Trophoblast cell (in vitro differentiated cells and primary cell): ENCODE measurements at regions not wholly inside any gene's neighbourhood (a gene's known extent, or its start where the extent isn't known, plus 50 kb on each side); places are given as distances from the start of the nearest gene placed in this dataset.

Experiments used
- DNase-seq, 2 donors: peaks; one replicate each; pipeline ENCODE4 v3.0.0-alpha.2; 2016
- H2AFZ ChIP-seq: 2 replicates; pipeline ENCODE4 v1.6.1; 2013; ENCODE audit warnings: low read length, moderate library complexity, mild to moderate bottlenecking; ENCODE audit not compliant: insufficient read depth, poor library complexity
- H2AK5ac ChIP-seq: 2 replicates; pipeline ENCODE4 v1.6.1; 2013; ENCODE audit warnings: mild to moderate bottlenecking, low read length
- H2BK120ac ChIP-seq: 2 replicates; pipeline ENCODE4 v1.6.1; 2013; ENCODE audit warnings: low read length, mild to moderate bottlenecking, moderate library complexity; ENCODE audit not compliant: insufficient read depth, poor library complexity
- H2BK12ac ChIP-seq: 2 replicates; pipeline ENCODE4 v1.6.1; 2013; ENCODE audit warnings: mild to moderate bottlenecking, low read length, moderate library complexity
- H2BK5ac ChIP-seq: 2 replicates; pipeline ENCODE4 v1.6.1; 2013; ENCODE audit warnings: low read length, low read depth, moderate library complexity, mild to moderate bottlenecking; ENCODE audit not compliant: poor library complexity
- H3K14ac ChIP-seq: 2 replicates; pipeline ENCODE4 v1.6.1; 2013; ENCODE audit warnings: mild to moderate bottlenecking, low read length
- H3K18ac ChIP-seq: 2 replicates; pipeline ENCODE4 v1.6.1; 2013; ENCODE audit warnings: mild to moderate bottlenecking, low read length
- H3K23ac ChIP-seq: 2 replicates; pipeline ENCODE4 v1.6.1; 2013; ENCODE audit warnings: low read length
- H3K27ac ChIP-seq: 2 replicates; pipeline ENCODE4 v1.5.1; 2013; ENCODE audit warnings: low read depth, mild to moderate bottlenecking, inconsistent platforms, low read length, moderate library complexity
- H3K27me3 ChIP-seq: 2 replicates; pipeline ENCODE4 v1.6.1; 2013; ENCODE audit warnings: inconsistent platforms, mild to moderate bottlenecking, low read length, moderate library complexity; ENCODE audit not compliant: insufficient read depth
- H3K36me3 ChIP-seq, 2 experiments: 1 replicate in 1 of 2; 2 replicates in 1 of 2; pipeline ENCODE4 v1.6.1; 2013; ENCODE audit warnings: low read length in 2 of 2, mild to moderate bottlenecking in 2 of 2, moderate library complexity in 1 of 2; ENCODE audit not compliant: insufficient read depth in 2 of 2, control insufficient read depth in 1 of 2
- H3K4ac ChIP-seq: 2 replicates; pipeline ENCODE4 v1.6.1; 2013; ENCODE audit warnings: low read depth, mild to moderate bottlenecking, low read length, moderate library complexity
- H3K4me1 ChIP-seq, 2 experiments: 1 replicate in 1 of 2; 2 replicates in 1 of 2; pipeline ENCODE4 v1.6.1; 2013; ENCODE audit warnings: low read length in 2 of 2, mild to moderate bottlenecking in 2 of 2, moderate library complexity in 1 of 2; ENCODE audit not compliant: insufficient read depth in 2 of 2, control insufficient read depth in 1 of 2
- H3K4me2 ChIP-seq: 2 replicates; pipeline ENCODE4 v1.6.1; 2013; ENCODE audit warnings: inconsistent platforms, mild to moderate bottlenecking, low read length, moderate library complexity
- H3K4me3 ChIP-seq: 2 replicates; pipeline ENCODE4 v1.5.1; 2013; ENCODE audit warnings: mild to moderate bottlenecking, low read depth, low read length, inconsistent platforms
- H3K79me1 ChIP-seq: one replicate; pipeline ENCODE4 v1.6.1; 2013; ENCODE audit warnings: low read length
- H3K79me2 ChIP-seq: 2 replicates; pipeline ENCODE4 v1.6.1; 2013; ENCODE audit warnings: low read length, mild to moderate bottlenecking; ENCODE audit not compliant: control insufficient read depth, insufficient read depth, poor library complexity
- H3K9ac ChIP-seq: 2 replicates; pipeline ENCODE4 v1.6.1; 2013; ENCODE audit warnings: mild to moderate bottlenecking, low read length
- H3K9me3 ChIP-seq: 2 replicates; pipeline ENCODE4 v1.6.1; 2013; ENCODE audit warnings: low read depth, mild to moderate bottlenecking, control low read depth, inconsistent platforms, low read length; ENCODE audit not compliant: insufficient read depth
- H4K12ac ChIP-seq: 2 replicates; pipeline ENCODE4 v1.6.1; 2013; ENCODE audit warnings: low read depth, mild to moderate bottlenecking, low read length, moderate library complexity
- H4K8ac ChIP-seq: 2 replicates; pipeline ENCODE4 v1.6.1; 2013; ENCODE audit warnings: low read depth, mild to moderate bottlenecking, low read length, moderate library complexity
- H4K91ac ChIP-seq: one replicate; pipeline ENCODE4 v1.6.1; 2013; ENCODE audit warnings: low read depth, mild to moderate bottlenecking, low read length, moderate library complexity
- WGBS: extraction: QIAGEN DNeasy Blood & Tissue Kit; methylation state at CpG from one replicate; pipeline ENCODE4 v1.1.7; 2013; ENCODE audit warnings: missing lambda C conversion rate; ENCODE audit not compliant: insufficient read length, insufficient coverage; ENCODE audit errors: extremely low coverage; 5-methylcytosine and 5-hydroxymethylcytosine counted together

DNA sequence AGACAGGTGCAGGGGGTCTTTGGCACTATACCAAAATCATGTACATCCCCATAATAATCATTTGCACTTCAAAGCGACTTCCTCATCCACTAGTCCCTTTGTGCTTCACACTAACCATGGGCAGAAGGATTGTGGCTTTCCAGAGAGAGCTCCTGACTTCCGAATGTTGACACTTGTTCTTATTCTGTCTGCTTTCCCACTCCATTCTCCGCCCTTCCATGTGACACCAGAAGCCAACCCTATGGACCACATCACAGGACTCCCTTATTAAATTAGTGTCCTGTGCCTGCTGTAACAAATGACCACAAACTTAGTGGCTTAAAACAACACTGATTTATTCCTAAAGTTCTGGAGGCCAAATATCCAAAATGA is 91.6 kb downstream of the CMC2 start:
- H3K36me3 ChIP-seq, result no peaks in the 10 kb centered on the region
- H3K27ac ChIP-seq, result no peak overlapping the region
- H3K18ac ChIP-seq, result no peak overlapping the region
- no peak overlapping the region for H4K91ac ChIP-seq
- no peak overlapping the region for H2AK5ac ChIP-seq
- H3K79me1 ChIP-seq, result no peaks in the 10 kb centered on the region
- no peak overlapping the region for H2BK120ac ChIP-seq
- H3K4ac ChIP-seq, result no peak overlapping the region
- no peak overlapping the region for H3K23ac ChIP-seq
- H4K12ac ChIP-seq, result no peak overlapping the region
- no peak overlapping the region for H4K8ac ChIP-seq
- no peak overlapping the region for H2BK12ac ChIP-seq
- H3K9me3 ChIP-seq, result no peaks in the 10 kb centered on the region
- H3K14ac ChIP-seq, result no peak overlapping the region
- H2BK5ac ChIP-seq, result no peak overlapping the region
- DNase-seq, result no peak
- no peak overlapping the region for H2AFZ ChIP-seq
- no peaks in the 10 kb centered on the region for H3K27me3 ChIP-seq
- WGBS, result no CpG with 5 or more reads among the region's 3 CpGs
- no peak overlapping the region for H3K4me2 ChIP-seq
- H3K79me2 ChIP-seq, result no peaks in the 10 kb centered on the region
- no peak overlapping the region for H3K9ac ChIP-seq
- H3K4me3 ChIP-seq, result no peak overlapping the region
- H3K4me1 ChIP-seq, result no peaks in the 10 kb centered on the region

- Histone ChIP-seq H4K12ac (no peak overlapping the region), H3K14ac (no peak overlapping the region), H2BK5ac (no peak overlapping the region), H3K9ac (no peak overlapping the region), H3K4me2 (no peak overlapping the region), H2BK12ac (no peak overlapping the region), H3K27me3 (no peaks in the 10 kb centered on the region), H3K36me3 (no peaks in the 10 kb centered on the region), H3K4ac (no peak overlapping the region), H3K23ac (no peak overlapping the region), H3K4me3 (no peak overlapping the region), H3K9me3 (no peaks in the 10 kb centered on the region), H2BK120ac (no peak overlapping the region), H3K79me2 (no peaks in the 10 kb centered on the region), H3K18ac (no peak overlapping the region), H3K4me1 (no peaks in the 10 kb centered on the region), H4K8ac (no peak overlapping the region), H3K79me1 (no peaks in the 10 kb centered on the region), H2AFZ (no peak overlapping the region), H4K91ac (no peak overlapping the region), H2AK5ac (no peak overlapping the region), H3K27ac (no peak overlapping the region)
- WGBS, result no CpG with 5 or more reads among the region's 10 CpGs
- no peak for DNase-seq
These were observed 92.2 kb downstream of the CMC2 start for GRCh38 chr16:80914379-80915078.

GRCh38 chr16:80913397-80913796 is 93.3 kb downstream of the CMC2 start:
- Histone ChIP-seq H4K91ac (no peak overlapping the region), H3K79me2 (no peaks in the 10 kb centered on the region), H3K14ac (no peak overlapping the region), H2BK12ac (no peak overlapping the region), H4K8ac (no peak overlapping the region), H2BK5ac (no peak overlapping the region), H3K27me3 (no peaks in the 10 kb centered on the region), H3K23ac (no peak overlapping the region), H2AFZ (no peak overlapping the region), H3K4me2 (no peak overlapping the region), H3K9ac (no peak overlapping the region), H3K9me3 (no peaks in the 10 kb centered on the region), H3K79me1 (no peaks in the 10 kb centered on the region), H2AK5ac (no peak overlapping the region), H3K18ac (no peak overlapping the region), H3K4ac (no peak overlapping the region), H3K4me3 (no peak overlapping the region), H3K4me1 (no peaks in the 10 kb centered on the region), H3K36me3 (no peaks in the 10 kb centered on the region), H3K27ac (no peak overlapping the region), H2BK120ac (no peak overlapping the region), H4K12ac (no peak overlapping the region)
- DNase-seq, result no peak
- no CpG with 5 or more reads among the region's 4 CpGs for WGBS

DNA sequence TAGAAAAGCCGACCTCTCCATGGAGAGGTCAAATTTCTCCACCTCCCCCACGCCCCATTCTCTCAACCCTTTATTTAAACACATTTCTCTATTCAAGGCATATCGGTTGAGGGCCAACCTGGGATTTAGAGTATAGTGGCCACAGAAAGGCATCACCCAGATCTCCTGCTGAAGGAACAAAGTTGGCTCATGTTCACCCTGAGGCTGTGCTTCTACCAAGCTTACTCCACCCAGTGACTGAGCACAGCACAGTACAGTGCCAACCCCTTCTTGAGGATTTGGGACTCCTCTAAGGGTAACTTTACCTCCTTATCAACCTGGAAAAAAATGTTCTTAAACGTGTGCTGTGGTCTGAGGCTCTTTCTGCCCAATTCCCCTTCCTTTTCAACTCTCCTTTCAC is 94.0 kb downstream of the CMC2 start:
- H3K4me1 ChIP-seq, result no peaks in the 10 kb centered on the region
- H4K8ac ChIP-seq, result no peak overlapping the region
- peak; percentile 40 to 55 for DNase-seq
- H4K91ac ChIP-seq, result no peak overlapping the region
- H3K4me2 ChIP-seq, result no peak overlapping the region
- no peak overlapping the region for H3K9ac ChIP-seq
- no peak overlapping the region for H3K4ac ChIP-seq
- no peak overlapping the region for H2AFZ ChIP-seq
- no peaks in the 10 kb centered on the region for H3K27me3 ChIP-seq
- H3K79me2 ChIP-seq, result no peaks in the 10 kb centered on the region
- no CpG with 5 or more reads among the region's 4 CpGs for WGBS
- no peak overlapping the region for H3K18ac ChIP-seq
- no peaks in the 10 kb centered on the region for H3K9me3 ChIP-seq
- no peak overlapping the region for H2AK5ac ChIP-seq
- H3K23ac ChIP-seq, result no peak overlapping the region
- no peak overlapping the region for H3K4me3 ChIP-seq
- no peak overlapping the region for H3K14ac ChIP-seq
- no peaks in the 10 kb centered on the region for H3K36me3 ChIP-seq
- no peak overlapping the region for H4K12ac ChIP-seq
- no peaks in the 10 kb centered on the region for H3K79me1 ChIP-seq
- H2BK5ac ChIP-seq, result no peak overlapping the region
- H3K27ac ChIP-seq, result no peak overlapping the region
- H2BK12ac ChIP-seq, result no peak overlapping the region
- no peak overlapping the region for H2BK120ac ChIP-seq
